GM12891 (cell line): ENCODE measurements at regions not wholly inside any gene's neighbourhood (a gene's known extent, or its start where the extent isn't known, plus 50 kb on each side); places are given as distances from the start of the nearest gene placed in this dataset.
"Not testable (repeated sequence)": the region's sequence is repeated elsewhere in the genome, so short reads cannot be mapped to it uniquely, and the experiment has no call there.

Source experiments
- POLR2A ChIP-seq: IDR thresholded peaks from 2 replicates; pipeline ENCODE4 v1.6.1; 2011; ENCODE audit warnings: low read depth, low read length, control low read depth
- SPI1 ChIP-seq: IDR thresholded peaks from 2 replicates; pipeline ENCODE4 v1.6.1; 2011; ENCODE audit warnings: low read depth, low read length, control low read depth

- TF ChIP-seq SPI1, POLR2A: not testable (repeated sequence)
Measured at GRCh38 chr9:41042111-41042510, 86.4 kb downstream of the FOXD4L6 start.
